Muscle of leg (tissue), 3 donors: ENCODE measurements at regions not wholly inside any gene's neighbourhood (a gene's known extent, or its start where the extent isn't known, plus 50 kb on each side); places are given as distances from the start of the nearest gene placed in this dataset.

Source experiments
- DNase-seq: peaks from one replicate; pipeline ENCODE4 v3.0.0; 2013
- H3K27ac ChIP-seq: one replicate; pipeline ENCODE4 v1.5.1; 2013; ENCODE audit warnings: mild to moderate bottlenecking, low read length, control low read depth
- H3K27me3 ChIP-seq: one replicate; pipeline ENCODE4 v1.6.1; 2013; ENCODE audit warnings: low read length; ENCODE audit not compliant: control insufficient read depth, insufficient read depth
- H3K36me3 ChIP-seq: one replicate; pipeline ENCODE4 v1.6.1; 2013; ENCODE audit warnings: low read length; ENCODE audit not compliant: control insufficient read depth, insufficient read depth
- H3K4me1 ChIP-seq: one replicate; pipeline ENCODE4 v1.6.1; 2013; ENCODE audit warnings: low read length; ENCODE audit not compliant: control insufficient read depth, insufficient read depth
- H3K4me3 ChIP-seq: one replicate; pipeline ENCODE4 v1.5.1; 2013; ENCODE audit warnings: low read length, control low read depth
- H3K9me3 ChIP-seq: replicated peaks from 2 replicates; pipeline ENCODE4 v1.6.1; 2013; ENCODE audit warnings: low read depth, low read length; ENCODE audit not compliant: control insufficient read depth
- WGBS: methylation state at CpG from one replicate; pipeline ENCODE4 v1.1.5; 2013; ENCODE audit warnings: missing lambda C conversion rate; ENCODE audit not compliant: insufficient coverage; 5-methylcytosine and 5-hydroxymethylcytosine counted together

DNA sequence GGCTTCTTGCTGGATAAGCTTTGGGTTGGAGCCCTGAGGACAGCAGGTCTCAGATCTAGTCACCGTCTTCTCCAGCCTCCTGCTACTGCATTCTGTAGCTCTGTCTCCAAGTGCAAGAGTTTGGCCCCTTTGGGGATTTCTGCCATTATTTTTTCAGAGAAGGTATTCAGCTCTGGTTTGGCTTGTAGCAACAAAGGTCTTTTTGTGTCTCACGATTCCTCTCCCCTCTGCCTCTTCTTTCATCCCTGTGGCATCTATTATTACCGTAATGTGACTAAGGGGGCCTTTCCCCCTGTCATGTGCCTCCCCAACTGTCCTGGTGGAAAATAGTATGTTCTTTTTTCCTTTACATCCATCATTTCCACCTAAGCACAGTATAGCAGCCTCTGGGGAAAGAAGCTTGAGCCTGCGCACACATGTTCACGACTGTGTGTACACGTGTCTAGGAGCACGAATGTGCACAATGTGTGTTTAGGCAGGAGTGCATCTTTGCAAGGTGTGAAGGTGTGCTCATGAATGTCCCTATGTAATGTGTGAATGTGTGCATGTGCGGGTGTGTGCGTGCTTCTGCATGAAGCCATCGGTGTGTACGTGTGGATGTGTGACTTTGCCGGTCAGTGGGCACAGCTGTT lies 273.9 kb downstream of the ZNF536 start:
- H3K36me3 ChIP-seq, result no peaks in the 10 kb centered on the region
- H3K4me3 ChIP-seq, result no peak overlapping the region
- no peak overlapping the region for H3K27ac ChIP-seq
- 88% methylated on average over 9 of the region's 12 CpGs for WGBS
- no peaks in the 10 kb centered on the region for H3K9me3 ChIP-seq
- peaks cover 12% of the 10 kb centered on the region for H3K4me1 ChIP-seq
- peaks cover 13% of the 10 kb centered on the region for H3K27me3 ChIP-seq
- no peak for DNase-seq

DNA sequence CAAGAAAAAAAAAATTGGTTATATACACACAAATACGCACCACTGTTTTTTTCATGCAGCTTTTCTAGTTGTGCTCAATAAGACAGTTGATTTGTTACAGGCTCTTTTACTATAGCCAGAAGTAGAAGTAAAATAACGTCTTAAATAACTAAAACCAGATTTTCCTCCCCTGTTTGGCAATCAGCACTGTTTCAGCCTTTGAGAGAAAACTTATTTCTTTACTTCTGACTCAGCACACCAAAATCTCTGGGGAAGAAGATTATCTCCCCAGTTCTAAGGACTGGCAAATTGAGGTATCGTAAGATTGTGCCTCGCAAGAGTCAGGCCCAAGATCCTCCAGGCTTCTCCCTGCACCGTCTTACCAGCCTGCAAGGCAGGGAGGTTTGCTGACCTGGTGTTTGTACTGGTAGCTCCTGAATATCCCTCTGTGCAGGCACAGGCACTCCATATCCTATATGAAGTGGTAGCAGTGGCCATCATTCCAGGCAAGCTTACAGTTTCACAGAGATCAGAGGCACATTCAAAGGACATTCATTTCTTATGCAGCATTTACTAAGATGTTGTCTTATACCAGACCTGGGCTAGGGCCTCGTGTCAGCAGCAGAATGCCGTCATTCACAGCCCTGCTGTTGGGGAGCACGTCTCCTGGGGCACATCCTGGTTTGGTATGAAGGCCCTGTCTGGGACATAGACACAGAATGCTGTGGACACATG lies 268.2 kb downstream of the ZNF536 start:
- Histone ChIP-seq H3K9me3 (peaks cover 4% of the 10 kb centered on the region), H3K27ac (no peak overlapping the region), H3K4me3 (no peak overlapping the region), H3K4me1 (peaks cover 2% of the 10 kb centered on the region), H3K27me3 (no peaks in the 10 kb centered on the region), H3K36me3 (no peaks in the 10 kb centered on the region)
- 51% methylated on average over 4 of the region's 8 CpGs for WGBS
- peak; percentile 92 for DNase-seq

DNA sequence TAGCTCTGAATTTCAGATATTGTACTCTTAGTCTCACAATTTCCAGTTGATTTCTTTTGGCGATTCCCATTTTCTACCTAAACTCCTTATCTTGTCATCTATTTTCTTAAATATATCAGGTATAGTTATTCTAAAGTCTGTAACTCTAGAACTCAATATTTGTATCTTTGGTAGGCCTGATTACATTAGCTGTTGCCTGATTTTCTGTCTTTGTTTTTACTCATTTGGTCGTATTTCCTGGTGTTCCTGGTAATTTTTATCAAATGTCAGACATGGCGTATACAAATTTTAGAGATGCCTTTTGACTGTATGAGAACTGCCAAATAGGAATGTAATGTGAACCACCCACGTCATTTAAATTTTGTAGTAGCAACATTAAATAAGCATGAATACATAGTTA lies 266.7 kb downstream of the ZNF536 start:
- peaks cover 2% of the 10 kb centered on the region for H3K4me1 ChIP-seq
- DNase-seq, result no peak
- no peak overlapping the region for H3K27ac ChIP-seq
- H3K27me3 ChIP-seq, result no peaks in the 10 kb centered on the region
- H3K4me3 ChIP-seq, result no peak overlapping the region
- no CpG with 5 or more reads among the region's 4 CpGs for WGBS
- peaks cover 4% of the 10 kb centered on the region for H3K9me3 ChIP-seq
- H3K36me3 ChIP-seq, result no peaks in the 10 kb centered on the region

DNA sequence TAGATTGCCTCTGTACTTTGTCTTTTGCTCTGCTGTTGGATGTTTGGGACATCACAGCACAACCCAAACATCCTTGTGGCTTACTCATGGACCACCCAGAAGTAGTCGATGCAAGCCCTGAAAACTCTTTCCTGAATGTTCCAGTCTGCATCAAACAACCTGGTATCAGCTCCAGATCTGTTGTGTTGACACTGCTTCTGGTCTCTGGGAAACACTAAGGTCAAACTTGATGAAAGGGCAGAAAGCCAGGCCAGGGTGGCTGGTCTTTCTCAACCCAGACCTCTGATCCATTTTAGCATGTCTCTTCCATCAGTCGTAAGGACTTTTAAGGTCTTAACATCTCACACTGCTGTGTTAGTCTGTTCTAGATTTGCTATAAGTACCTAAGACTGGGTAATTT lies 265.7 kb downstream of the ZNF536 start:
- H3K27me3 ChIP-seq, result no peaks in the 10 kb centered on the region
- DNase-seq, result no peak
- no peaks in the 10 kb centered on the region for H3K36me3 ChIP-seq
- H3K9me3 ChIP-seq, result peaks cover 4% of the 10 kb centered on the region
- H3K4me1 ChIP-seq, result peaks cover 2% of the 10 kb centered on the region
- H3K27ac ChIP-seq, result no peak overlapping the region
- no peak overlapping the region for H3K4me3 ChIP-seq
- WGBS, result 80% methylated on average over 1 of the region's 2 CpGs

- Histone ChIP-seq H3K27ac (no peak overlapping the region), H3K27me3 (peaks cover 5% of the 10 kb centered on the region), H3K4me1 (peaks cover 4% of the 10 kb centered on the region), H3K4me3 (no peak overlapping the region), H3K36me3 (no peaks in the 10 kb centered on the region), H3K9me3 (peaks cover 4% of the 10 kb centered on the region)
- DNase-seq, result no peak
- WGBS, result 81% methylated on average over 9 of the region's 20 CpGs
Measured at GRCh38 chr19:30634996-30635975, 263.1 kb downstream of the ZNF536 start.

DNA sequence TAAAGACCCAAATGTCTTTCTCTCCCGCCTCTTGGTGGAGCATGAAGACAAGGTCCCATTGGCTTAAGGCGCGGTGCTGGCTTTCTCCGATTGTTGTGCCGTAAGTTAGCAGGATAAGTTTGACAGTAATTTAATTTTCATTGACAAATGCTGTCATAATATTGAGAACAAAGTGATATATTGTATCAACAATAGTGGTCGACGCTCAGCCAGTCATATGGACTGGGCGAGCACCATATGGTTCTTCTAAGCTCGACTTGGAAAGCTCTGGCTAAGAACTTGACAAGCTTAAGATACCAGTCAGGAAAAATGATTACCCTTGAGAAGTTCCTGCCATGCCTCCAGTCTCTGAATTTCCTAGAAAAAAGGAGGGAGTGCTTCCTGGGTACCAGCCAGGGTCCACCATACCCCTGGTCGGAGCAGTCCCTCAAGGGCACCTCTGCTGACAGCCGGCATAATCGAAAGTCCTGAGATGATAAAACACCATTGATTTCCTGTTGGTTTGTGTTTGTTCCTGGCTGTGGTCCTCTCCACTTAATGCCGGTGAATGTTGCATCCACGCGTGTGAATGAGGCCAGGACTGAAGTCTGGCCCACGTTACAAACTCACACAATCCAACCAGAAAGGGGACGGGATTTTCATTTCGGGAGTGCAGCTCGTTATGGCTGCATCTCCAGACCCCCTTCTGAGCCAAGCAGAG lies 262.1 kb downstream of the ZNF536 start:
- WGBS, result 83% methylated on average over 5 of the region's 19 CpGs
- H3K27me3 ChIP-seq, result peaks cover 5% of the 10 kb centered on the region
- H3K36me3 ChIP-seq, result no peaks in the 10 kb centered on the region
- H3K27ac ChIP-seq, result no peak overlapping the region
- peaks cover 4% of the 10 kb centered on the region for H3K9me3 ChIP-seq
- no peak overlapping the region for H3K4me3 ChIP-seq
- DNase-seq, result no peak
- H3K4me1 ChIP-seq, result peaks cover 6% of the 10 kb centered on the region

DNA sequence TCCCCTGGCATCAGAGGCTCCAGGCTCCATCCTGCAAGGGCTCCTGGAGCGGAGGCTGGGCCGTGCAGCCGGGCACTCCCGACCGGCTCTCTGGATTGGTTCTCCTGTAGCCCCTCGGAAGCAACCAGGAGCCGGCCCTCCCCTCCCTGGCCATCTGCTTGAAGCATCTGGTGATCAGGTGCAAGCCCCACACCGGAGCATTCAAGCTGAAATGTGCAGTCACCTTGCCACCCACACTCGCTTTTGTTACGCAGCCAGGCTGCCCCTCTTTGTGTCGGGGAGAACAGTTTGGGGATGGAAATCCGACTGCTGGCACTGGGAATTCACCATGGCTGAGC lies 258.8 kb downstream of the ZNF536 start:
- 53% methylated on average over 12 of the region's 12 CpGs for WGBS
- Histone ChIP-seq H3K27me3 (peaks cover 5% of the 10 kb centered on the region), H3K36me3 (no peaks in the 10 kb centered on the region), H3K4me3 (no peak overlapping the region), H3K9me3 (no peaks in the 10 kb centered on the region), H3K27ac (no peak overlapping the region), H3K4me1 (peaks cover 7% of the 10 kb centered on the region)
- DNase-seq, result no peak

DNA sequence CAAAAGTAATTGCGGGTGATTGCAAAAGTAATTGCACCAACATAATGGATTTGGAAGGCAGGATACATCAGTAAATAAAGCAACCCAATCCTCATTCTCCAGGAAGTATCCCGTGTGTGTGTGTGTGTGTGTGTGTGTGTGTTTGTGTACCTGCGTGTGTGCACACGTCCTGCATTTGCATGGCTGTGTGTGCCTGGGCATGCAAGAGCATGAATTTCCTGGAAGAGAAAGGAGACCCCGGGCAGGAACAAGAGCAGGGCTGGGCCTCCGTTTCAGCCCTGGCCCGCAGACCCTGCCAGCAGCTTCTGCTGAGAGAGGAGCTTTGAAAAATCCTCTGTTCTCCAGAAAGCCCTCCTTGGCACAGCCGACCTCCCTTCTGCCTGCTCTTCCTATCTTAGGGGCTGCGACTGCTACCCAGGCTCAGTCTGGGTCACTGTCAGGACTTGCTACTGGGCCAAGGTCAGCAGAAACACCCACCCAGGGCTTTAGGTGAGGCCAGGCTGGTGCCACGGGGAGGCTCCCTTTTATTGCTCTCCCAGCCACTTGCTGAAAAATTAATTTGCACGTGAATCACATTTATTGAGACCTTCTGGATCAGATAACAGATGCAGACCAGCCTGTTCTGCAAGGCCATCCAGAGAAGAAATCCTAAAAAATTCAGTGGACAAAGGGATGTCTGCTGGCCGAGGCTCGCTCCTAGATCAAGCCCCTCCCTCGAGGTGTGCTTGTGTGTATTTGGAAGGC lies 258.3 kb downstream of the ZNF536 start:
- H3K9me3 ChIP-seq, result no peaks in the 10 kb centered on the region
- whole genome bisulfite sequencing, result 34% methylated on average over 11 of the region's 14 CpGs
- no peak overlapping the region for H3K27ac ChIP-seq
- no peak overlapping the region for H3K4me3 ChIP-seq
- peaks cover 7% of the 10 kb centered on the region for H3K4me1 ChIP-seq
- H3K36me3 ChIP-seq, result no peaks in the 10 kb centered on the region
- no peak for DNase-seq
- H3K27me3 ChIP-seq, result peaks cover 5% of the 10 kb centered on the region

GRCh38 chr19:30629086-30629485 lies 256.9 kb downstream of the ZNF536 start:
- peaks cover 5% of the 10 kb centered on the region for H3K27me3 ChIP-seq
- H3K27ac ChIP-seq, result no peak overlapping the region
- H3K9me3 ChIP-seq, result no peaks in the 10 kb centered on the region
- H3K4me1 ChIP-seq, result peaks cover 7% of the 10 kb centered on the region
- no peak overlapping the region for H3K4me3 ChIP-seq
- H3K36me3 ChIP-seq, result no peaks in the 10 kb centered on the region
- WGBS, result 93% methylated on average over 5 of the region's 5 CpGs
- DNase-seq, result no peak
